PC-3 (cell line): ENCODE measurements at regions not wholly inside any gene's neighbourhood (a gene's known extent, or its start where the extent isn't known, plus 50 kb on each side); places are given as distances from the start of the nearest gene placed in this dataset.

Experiments
- CTCF ChIP-seq: fragments of 300-600 bp; sonication (generic); conservative IDR thresholded peaks from 2 replicates; pipeline ENCODE4 v1.5.1; 2017; ENCODE audit warnings: antibody characterized with exemption, low read depth, mild to moderate bottlenecking, low read length
- EZH2 ChIP-seq: fragments of 300-600 bp; sonication (generic); IDR thresholded peaks from one replicate; pipeline ENCODE4 v1.6.1; 2017; ENCODE audit warnings: antibody characterized with exemption, mild to moderate bottlenecking, low read length; ENCODE audit not compliant: unreplicated experiment
- EZH2phosphoT487 ChIP-seq: fragments of 300-600 bp; sonication (generic); IDR thresholded peaks from 2 replicates; pipeline ENCODE4 v1.6.1; 2018; ENCODE audit warnings: mild to moderate bottlenecking, antibody characterized with exemption, low read length, borderline replicate concordance

GRCh38 chr5:162377895-162378294, 310.3 kb downstream of the GABRG2 start:
- TF ChIP-seq CTCF (no peak), EZH2phosphoT487 (no peak), EZH2 (no peak)
